Activated CD8-positive, alpha-beta memory T cell treated with anti-CD3 and anti-CD28 coated beads, Interleukin-2, amount 50 U/mL, for 24 hours (primary cell): ENCODE measurements at regions not wholly inside any gene's neighbourhood (a gene's known extent, or its start where the extent isn't known, plus 50 kb on each side); places are given as distances from the start of the nearest gene placed in this dataset.
A peak's percentile ranks its signal among the peaks of the same experiment; 100 is the strongest.
"Not testable (repeated sequence)": the region's sequence is repeated elsewhere in the genome, so short reads cannot be mapped to it uniquely, and the experiment has no call there.

Source experiments
- DNase-seq: peaks from one replicate; pipeline ENCODE4 v3.0.0-alpha.2; 2020; ENCODE audit errors: extremely low read depth

- DNase-seq = no peak
These were observed 53.5 kb downstream of the TEX51 start for GRCh38 chr2:126952216-126952615.

- no peak for DNase-seq
These were observed 54.8 kb downstream of the TEX51 start for GRCh38 chr2:126953483-126953882.

DNA sequence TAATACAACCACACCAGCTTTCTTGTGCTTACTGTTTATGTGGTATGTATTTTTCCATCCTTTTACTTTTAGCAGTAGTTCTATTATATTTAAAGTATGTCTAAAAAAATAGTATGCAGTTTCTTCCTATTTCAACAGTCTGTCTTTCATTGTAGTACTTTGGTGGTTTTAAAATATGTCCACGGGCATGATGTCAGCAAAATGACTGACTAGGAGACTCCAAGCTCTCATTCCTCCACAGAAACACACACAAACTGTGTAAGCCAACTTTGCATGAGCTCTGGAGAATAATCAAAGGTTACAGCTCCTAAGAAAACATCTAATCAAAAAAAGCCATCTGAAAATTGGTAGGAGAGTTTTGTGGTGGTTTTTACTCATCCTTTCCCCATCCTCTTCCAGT is 56.1 kb downstream of the TEX51 start:
- DNase-seq = no peak

DNA sequence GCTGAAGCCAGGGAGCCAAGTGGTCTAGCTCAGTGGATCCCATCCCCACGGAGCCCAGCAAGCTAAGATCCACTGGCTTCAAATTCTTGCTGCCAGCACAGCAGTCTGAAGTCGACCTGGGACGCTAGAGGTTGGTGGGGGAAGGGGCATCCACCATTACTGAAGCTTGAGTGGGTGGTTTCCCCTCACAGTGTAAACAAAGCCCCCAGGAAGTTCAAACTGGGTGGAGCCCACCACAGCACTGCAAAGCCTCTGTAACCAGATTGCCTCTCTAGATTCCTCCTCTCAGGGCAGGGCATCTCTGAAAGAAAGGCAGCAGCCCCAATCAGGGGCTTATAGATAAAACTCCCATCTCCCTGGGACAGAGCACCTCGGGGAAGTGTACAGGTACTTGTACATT is 58.1 kb downstream of the TEX51 start:
- not testable (repeated sequence) for DNase-seq

DNA sequence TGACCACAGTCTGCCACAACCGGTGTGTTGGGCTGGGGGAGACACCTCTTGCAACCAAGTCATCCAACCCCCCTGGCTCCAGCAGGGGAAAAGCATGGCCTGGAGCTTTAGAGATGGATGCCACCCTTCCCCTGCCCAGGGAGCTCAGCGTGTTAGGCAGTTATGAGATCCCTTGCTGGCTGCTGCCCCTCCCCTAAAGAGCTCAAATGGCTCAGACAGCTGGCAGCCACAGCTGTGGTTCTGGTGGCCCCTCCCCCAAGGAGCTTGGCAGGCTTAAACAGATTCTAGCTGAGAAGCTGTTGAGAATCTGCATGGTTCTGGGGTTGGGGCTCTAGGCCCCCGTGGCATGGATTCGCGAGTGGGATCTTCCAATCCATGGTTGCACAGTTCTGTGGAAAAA is 64.7 kb downstream of the TEX51 start:
- no peak for DNase-seq

DNA sequence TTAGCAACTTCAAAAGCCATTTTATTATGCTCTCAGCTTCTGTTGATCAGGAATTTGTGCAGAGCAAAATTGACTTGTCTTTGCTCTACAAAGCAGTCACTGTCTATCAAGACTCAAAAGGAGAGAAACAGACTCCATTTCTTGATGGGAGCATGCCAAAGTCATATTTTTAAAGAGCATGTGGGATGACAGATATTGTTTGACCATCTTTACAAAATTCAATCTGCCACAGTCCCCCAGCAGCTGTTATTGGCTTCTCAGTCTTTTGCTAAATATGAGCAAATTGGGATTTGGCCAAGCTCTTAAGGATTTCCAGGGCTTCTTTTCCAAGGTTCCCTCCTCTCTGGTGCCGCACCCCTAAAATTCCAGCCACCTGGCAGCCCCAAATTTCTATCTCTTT is 67.9 kb downstream of the TEX51 start:
- DNase-seq = no peak

DNA sequence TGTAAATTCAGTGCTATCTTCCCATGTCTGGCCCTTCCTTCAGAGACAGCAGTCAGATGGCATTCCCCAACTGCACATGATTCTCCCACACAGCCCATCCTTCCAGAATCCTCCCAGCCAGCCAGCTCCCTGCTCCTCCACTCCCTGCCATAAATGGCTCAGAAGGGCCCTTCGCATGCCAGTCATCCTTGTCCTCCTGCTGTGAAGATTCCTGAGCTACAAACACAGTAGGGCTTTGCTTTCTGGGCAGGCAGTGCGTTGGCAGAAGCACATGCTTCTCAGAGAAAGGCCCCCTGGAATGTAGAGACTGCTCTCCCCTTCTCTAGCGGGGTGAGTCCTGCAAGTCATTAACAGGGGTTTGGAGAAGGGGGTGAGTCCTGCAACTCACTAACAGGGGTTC is 71.9 kb downstream of the TEX51 start:
- no peak for DNase-seq

GRCh38 chr2:126971162-126971480 is 72.4 kb downstream of the TEX51 start:
- no peak for DNase-seq

GRCh38 chr2:126971481-126972278 is 73.0 kb downstream of the TEX51 start:
- DNase-seq = peak; percentile 13

DNA sequence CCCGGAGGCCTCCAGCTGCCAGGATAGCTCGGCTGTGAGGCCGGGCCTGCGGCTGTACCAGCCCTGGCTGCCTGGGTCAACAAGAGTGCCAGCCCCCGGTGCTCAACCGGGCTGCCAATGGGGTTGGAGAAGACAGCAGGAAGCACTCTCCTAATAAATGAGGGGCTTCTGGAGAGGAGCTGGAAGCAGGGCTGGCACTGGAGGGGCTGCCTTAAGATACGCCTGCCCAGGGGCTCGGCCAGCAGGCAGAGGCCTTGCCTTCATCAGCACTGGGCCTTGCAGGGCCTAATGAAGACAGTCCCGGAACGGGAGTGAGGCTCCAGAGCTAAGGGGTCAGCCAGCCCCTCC is 73.6 kb downstream of the TEX51 start:
- DNase-seq = no peak

GRCh38 chr2:126973745-126974144 is 75.1 kb downstream of the TEX51 start:
- no peak for DNase-seq

- DNase-seq = no peak
These were observed 77.3 kb downstream of the TEX51 start for GRCh38 chr2:126975671-126976655.

- no peak for DNase-seq
These were observed 78.1 kb downstream of the TEX51 start for GRCh38 chr2:126976721-126977328.

GRCh38 chr2:126978333-126978732 is 79.6 kb downstream of the TEX51 start:
- DNase-seq = no peak

DNA sequence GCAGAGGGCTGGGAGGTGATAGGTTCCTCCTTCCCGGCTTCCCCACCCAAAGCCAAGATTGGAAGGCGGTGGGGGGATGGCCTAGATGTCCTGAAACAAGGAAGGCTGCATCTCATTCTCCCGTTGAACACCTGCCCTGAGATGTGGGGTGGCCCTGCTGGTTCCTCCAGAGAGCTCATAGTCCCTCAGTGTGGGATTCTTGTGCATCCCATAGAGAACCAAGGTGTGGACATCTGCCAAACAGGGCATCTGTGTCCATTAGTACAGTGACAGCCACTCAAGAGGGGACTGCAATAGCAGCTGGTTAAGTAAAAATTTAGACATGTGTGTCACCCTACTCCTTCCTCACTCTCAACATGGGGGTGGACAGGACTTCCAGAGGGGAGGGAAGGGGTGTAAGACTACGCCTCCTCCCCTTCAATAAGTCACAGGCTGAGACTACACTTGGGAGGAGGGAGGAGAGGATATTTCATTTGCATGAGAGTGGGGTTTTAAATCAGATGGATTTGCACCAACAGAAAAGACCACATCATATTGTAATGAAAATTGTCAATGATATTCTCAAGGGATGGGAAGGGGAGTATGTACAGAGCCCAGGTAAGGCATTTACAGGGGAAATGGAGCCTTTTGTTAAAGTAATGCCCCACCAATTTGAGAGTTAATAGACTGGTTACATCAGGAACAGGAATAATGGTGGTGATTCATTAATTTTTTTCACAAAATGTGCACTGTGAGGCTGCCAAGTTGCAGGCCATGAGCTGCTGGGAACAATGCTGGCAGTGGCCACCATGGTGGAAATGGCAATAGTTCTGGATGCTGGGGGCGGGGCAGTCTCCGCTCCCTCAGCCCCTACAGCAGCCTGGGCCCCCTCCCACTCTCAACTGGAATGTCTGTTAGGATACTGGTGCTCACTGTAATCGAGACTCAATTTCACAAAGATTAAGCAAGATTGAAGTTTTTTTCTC is 80.6 kb downstream of the TEX51 start:
- DNase-seq = no peak

DNA sequence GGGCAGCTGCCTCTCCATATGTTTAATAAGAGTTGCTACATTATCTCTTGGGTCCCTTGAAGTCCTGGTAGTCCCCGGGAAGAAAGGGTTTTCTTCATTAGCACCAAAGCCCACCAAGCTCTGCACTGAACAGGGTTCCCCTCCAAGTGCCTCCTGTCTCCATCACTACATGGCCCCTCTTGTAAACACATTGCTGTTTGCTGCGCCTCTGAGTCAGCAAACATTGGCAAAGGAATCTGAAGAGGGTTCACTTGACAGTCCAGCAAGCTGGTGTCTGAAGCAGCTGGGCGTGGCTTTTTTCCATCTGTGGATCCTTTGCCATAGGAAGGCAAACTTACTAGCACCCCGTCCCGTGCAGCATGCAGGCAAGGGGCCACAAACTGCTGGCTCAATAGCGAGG is 82.8 kb downstream of the TEX51 start:
- DNase-seq = no peak

- no peak for DNase-seq
These were observed 84.2 kb downstream of the TEX51 start for GRCh38 chr2:126982935-126983334.

DNA sequence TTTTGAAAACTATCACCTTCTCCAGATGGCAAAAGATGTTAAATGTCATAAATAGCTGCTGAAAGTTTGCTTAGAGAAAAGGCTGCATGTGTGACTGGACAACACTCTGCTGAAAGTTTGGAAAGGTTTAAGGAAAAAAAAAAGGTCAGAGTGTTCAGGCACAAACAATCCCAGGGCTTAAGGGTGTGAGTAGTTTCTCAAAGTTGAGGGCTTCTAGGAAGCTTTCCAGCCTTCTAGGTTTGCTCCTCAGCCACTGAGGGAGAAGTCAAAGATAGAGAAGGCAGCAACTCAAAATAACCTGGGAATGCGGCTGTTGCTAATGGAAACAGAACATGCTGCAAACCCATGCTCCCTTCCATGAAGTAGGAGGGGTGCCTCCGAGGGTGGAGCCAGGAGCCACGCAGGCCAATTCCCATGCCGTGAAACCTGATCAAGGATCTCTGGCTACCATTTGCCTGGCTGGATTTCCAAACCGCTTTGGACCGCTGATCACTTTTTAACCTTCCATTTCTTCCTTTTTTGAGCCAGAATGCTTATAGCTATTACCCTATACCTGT is 88.0 kb downstream of the TEX51 start:
- DNase-seq = no peak

- no peak for DNase-seq
These were observed 89.8 kb downstream of the TEX51 start for GRCh38 chr2:126988482-126988881.

DNA sequence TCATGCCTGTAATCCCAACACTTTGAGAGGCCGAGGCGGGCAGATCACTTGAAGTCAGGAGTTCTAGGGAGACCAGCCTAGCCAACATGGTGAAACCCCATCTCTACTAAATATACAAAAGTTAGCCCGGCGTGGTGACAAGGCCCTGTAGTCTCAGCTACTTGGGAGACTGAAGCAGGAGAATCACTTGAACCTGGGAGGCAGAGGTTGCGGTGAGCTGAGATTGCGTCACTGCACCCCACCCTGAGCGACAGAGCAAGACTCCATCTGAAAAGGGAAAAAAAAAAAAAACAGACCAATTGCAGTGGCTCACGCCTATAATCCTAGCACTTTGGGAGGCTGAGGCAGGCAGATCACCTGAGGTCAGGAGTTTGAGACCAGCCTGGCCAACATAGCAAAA is 90.4 kb downstream of the TEX51 start:
- not testable (repeated sequence) for DNase-seq

- no peak for DNase-seq
These were observed 91.5 kb downstream of the TEX51 start for GRCh38 chr2:126990200-126990599.
